PC-3 (cell line): ENCODE measurements at regions not wholly inside any gene's neighbourhood (a gene's known extent, or its start where the extent isn't known, plus 50 kb on each side); places are given as distances from the start of the nearest gene placed in this dataset.

ENCODE experiments used
- CTCF ChIP-seq: fragments of 300-600 bp; sonication (generic); conservative IDR thresholded peaks from 2 replicates; pipeline ENCODE4 v1.5.1; 2017; ENCODE audit warnings: antibody characterized with exemption, low read depth, mild to moderate bottlenecking, low read length
- EZH2 ChIP-seq: fragments of 300-600 bp; sonication (generic); IDR thresholded peaks from one replicate; pipeline ENCODE4 v1.6.1; 2017; ENCODE audit warnings: antibody characterized with exemption, mild to moderate bottlenecking, low read length; ENCODE audit not compliant: unreplicated experiment

- TF ChIP-seq CTCF: no peak
- no peak for TF ChIP-seq EZH2
Measured at GRCh38 chr6:968791-969190, 275.9 kb upstream of the EXOC2 start.
